Activated CD4-positive, CD25-positive, alpha-beta regulatory T cell (primary cell): ENCODE measurements at regions not wholly inside any gene's neighbourhood (a gene's known extent, or its start where the extent isn't known, plus 50 kb on each side); places are given as distances from the start of the nearest gene placed in this dataset.
"Not testable (repeated sequence)": the region's sequence is repeated elsewhere in the genome, so short reads cannot be mapped to it uniquely, and the experiment has no call there.

Experiments used
- DNase-seq, 4 experiments: peaks; one replicate each; lab custom pipeline; 2025; lab: John Stamatoyannopoulos, UW

DNA sequence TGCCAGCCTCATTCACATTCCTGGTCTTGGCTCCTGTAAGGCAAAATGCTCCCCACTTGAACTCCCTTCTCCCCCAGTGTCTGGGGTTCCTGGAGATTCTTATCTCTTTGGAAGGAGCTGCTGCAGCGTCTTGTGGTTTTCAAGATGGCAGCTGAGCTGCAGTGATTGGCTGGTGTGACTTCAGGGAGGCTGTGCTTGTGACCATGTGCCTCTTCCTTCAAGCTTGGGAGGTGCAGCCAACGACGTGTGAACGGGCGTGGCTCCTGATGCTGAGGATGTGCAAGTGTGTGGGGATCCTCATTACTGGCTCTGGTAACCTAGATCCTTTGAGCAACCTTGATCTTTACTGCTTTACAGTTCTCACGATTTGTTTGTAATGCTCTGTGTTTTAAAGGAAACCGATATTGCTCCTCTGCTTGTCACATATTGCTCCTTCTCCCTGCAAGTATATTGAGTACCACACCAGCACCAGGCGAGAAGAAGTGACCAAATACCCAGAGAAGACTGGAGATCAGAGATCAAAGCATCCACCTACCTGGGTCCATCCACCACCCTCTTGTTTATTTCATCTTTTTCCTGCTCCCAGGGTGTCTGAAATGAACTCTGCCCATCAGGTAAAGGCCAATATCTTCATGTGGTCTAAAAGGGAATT lies 208.5 kb downstream of the FGF9 start:
- DNase-seq: no peak

DNA sequence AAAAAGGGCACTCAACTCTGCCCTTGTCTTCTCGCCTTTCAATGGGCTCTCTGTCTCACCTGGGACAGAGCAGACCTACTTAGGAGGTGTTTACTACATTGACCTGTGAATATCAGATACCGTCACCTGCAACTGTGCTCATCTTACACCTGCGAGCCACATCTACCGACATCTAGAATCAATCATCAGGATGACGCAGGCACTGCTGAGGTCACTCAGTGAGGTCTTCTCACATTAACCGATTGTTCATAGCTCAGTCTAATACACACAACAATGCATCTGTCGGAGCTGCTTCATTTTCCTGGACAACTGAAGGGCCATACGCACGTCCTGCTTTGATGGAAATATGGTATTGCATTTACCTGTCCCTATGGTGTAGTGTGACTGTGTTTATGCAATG lies 211.9 kb downstream of the FGF9 start:
- no peak for DNase-seq

DNA sequence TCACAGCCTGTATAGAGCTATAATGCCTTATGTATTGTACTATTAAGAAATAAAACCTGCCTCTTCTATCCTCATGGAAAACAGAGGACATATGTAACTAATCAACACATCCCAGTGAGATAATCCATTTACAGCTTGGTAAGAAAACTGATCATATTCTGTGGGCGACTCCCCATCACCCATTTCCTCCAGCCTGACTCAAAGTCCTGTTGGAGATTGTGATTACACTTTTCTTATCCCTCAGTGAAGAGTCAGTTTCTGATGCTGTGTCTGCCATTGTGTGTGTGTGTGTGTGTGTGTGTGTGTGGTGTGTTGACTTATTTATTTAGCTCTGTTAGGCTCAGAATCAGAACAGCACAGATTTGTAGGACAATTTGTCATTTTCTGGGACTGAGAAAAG lies 212.8 kb downstream of the FGF9 start:
- no peak for DNase-seq

DNA sequence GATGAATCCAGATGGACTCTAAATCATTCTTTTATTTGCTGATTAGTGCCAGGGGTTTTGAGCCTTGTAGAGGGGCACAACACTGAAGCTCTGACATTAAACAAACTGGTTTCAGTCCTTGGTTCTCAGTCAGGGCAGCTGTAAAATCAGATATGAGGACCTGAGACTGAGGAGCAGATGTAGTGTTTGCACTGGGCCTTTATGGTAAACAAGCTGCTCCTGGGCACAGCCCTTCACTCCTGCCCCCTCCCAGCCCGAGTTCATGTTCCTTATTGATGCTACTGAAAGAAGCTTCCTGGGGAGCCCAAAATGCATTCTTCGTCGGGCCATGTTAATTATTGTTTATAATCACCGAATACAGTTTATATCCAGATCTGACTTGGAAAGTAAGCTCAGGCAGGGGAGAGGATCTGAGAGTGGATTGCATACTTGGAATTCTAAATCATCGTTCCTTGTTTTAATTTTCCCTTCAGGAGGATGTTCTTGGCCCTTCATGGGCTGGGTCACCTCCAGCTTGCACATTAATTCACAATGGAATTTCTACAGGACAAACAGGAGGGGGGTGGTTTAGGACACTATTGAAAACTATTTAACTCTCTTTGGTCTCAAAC lies 213.5 kb downstream of the FGF9 start:
- no peak for DNase-seq

DNA sequence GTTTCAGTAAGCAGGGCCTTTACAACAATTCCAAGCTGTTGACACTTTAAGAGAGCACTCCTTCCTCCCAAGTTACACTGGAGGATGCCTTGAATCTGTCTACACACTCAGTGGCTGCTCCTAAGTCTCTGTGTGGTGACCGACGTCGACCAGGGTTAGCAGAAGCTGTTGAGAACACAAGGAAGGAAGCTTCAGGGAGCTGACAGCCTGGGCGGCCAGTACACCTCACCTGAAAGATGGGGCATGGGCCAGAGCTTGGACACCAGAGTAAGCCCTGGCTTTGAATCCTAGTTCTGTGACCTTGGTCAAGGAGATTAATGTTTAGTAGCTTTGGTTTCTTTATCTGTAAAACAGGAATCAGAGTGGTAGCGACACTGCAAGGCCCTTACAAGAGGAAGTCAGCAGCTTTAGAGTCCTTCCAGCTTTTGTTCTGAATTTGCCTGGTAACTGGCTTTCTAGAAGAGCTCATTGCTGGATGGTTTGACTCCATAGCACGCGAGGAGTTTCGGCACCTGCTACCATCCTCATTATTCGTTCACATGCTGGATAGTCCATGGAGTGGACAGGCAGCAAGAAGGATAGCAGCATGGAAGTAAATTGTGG lies 214.2 kb downstream of the FGF9 start:
- DNase-seq: no peak

DNA sequence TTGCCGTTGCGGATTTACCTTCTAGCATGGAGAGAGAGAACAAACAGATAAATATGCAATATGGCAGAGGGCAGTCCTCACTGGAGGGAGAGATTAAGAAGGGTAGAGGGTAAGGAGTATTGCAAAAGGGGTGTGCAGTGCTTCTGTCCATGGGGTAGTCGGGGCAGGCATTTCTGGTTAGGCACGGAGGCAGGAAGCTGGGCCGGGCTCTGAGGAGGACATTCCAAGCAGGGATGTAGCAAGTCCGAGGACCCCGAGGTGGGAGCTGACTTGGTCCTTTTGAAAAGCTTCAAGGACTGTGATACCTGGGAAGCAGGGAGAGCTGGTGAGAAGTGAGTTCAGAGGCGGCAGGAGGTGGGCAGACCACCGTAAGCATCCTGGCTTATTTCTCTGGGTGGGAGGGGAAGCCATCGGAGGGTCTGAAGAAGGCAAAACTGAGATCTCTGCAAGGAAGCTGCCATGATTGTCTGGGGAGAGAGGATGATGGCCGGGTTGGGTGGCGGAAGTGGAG lies 214.9 kb downstream of the FGF9 start:
- no peak for DNase-seq

DNA sequence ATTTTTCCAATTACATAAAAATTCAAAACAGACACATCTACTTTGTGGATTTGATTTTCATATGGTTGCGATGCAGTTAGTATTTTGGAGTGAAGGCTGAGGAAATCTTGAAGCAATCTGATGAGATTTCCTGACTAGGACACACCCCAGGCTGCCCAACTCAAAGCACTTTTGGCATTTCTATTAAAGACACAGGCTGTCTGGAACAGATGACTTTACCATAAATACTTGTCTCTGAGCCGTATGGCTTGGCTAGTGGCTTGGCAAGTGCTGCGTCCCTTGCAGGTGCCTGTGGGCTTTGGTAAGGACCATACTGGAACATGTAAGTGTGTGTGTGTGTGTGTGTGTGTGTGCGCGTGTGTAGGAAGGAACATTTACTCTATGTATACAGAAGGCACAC lies 218.8 kb downstream of the FGF9 start:
- no peak for DNase-seq

DNA sequence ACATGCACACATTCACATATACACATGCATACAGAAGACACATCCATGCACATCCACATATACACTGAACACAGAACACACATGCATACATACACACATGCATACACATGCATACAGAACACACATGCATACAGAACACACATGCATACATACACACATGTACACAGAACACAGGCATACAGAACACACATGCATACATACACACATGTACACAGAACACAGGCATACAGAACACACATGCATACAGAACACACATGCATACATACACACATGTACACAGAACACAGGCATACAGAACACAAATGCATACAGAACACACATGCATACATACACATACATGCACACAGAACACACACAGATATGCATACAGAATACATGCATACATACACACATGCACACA lies 219.3 kb downstream of the FGF9 start:
- not testable (repeated sequence) for DNase-seq

DNA sequence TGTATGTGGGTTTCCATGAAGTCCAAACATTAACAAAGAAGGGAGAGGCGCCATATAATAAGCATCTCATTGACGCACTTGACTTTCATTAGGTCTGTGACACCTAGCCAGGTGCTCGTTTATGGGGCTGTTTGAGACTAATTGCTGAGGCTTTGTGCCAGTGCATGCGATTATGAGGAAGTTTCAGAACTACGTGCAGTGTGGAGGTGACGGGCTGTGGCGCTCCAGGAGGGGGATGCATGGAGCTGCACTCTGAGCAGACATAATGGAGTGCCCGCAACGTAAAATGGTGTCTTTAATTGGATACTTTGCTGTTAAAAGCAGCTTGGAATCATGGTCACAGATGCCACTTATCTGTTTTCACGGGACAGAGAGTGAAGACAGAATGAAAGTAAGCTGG lies 223.2 kb downstream of the FGF9 start:
- DNase-seq: no peak

DNA sequence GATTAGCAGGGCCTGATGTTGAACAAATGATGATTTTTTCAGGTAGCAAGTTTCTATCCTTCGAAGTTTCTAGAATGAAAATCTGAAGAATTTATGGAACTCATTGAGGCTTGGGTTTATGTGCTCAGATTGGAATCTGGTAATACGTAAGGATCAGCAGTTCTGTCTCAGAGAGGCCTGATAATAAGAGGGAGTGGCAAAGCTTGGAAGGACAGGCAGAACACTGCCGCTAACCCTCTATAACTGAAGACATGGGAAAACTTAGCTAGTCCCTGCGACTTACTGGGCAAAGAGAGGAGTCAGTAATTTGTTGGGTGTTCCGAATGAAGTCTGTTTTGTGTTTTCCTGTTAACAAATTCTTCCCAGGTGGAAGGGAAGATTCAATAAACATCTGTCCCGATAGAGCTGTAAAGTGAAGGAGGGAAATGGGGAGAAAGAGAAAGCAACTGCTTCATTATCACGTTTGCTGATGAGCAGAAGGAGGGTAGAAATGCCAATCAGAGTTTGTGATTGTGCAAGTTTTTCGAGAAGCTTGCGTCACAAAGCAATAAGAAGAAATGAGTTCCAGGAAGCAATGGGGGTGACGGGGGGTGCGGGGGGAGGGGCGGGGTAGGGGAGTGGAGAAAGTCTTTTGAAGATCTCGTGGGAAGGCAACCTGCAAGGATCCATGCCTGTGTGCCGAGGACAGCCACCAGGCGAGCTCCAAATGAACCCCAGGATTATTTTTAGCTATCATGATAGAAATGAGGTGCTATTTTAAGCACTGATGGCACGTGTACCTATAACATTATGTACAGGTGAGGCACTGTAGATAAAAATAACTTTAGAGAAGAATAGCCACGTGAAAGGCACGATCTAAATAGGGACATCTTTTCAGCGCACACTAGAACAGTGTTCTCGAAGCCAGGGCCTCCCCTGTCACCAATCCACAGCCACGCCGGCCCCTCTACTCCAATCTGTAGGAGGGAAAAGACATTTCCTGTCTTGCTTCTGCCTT lies 224.1 kb downstream of the FGF9 start:
- DNase-seq: no peak

DNA sequence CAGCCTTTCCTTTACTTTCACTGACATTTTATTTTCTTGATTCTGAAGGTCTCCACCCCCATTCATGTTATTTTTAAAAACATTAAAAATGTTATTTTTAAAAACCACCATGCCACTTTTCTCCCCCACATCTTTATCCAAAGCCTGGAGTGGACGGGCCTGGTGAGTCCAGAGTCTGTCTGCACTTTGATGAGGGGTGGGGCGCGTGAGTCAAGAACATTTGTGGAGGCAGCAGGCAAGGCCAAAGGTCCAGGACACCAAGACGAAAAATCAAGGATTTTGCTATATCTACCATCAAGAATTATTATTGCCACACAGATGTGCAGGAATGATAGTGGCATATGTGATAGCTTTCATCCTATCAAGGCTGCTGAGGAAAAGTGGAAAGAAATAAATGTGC lies 224.9 kb downstream of the FGF9 start:
- no peak for DNase-seq

DNA sequence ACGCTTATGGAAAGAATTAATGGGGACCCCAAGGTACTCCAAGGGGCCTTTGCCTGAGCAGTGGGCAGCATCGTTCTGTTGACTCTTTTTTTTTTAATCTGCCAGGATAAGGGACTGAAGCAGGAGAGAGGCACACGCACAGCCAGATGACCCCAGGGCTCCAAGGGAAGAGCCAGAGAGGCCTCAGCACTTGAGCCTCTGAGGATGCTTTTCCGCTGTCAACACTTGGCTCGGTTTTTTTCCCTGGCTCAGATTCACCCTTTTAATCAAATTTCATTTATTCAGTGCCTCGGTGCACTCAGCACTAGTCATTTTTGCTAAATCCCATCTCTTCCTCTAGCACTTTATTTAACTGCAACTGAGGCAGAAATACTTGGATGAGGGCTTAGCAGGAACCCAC lies 226.3 kb downstream of the FGF9 start:
- no peak for DNase-seq

DNA sequence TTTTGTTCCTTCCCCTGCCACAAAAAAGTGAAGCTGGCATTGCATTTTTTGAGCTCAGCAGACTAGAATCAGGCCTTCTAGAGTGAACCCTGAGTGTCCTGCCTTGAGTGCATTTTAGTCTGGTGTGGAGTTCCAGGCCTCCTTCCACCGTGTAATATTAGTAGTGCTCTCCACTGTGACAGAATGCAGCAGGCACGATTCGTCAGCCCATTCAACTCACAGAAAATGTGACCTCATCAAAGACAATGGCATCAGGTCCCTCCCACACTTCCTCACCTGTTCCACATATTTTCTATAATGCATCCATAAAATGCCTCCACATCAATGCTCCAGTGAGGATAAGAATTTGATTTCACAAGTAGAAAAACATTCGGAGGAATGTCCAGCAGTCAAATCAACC lies 227.6 kb downstream of the FGF9 start:
- DNase-seq: no peak

DNA sequence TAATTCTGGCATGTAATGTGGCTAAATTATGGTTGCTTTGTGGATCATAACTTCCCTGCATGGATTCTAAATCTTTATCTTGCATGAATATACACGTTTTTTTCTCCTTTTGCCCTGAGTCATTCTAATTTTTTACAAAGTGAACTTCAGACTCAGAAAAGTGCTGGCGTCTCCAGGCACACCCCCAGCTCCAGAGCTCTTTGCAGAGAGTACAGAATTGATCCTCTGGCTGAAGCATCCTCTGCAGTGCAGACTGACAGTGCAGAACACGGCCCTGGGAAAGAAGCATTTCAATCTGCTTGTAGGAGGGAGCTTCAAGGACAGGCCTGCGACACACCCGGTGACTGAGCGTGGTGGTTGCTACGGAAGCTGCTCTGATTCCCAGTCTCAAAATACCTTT lies 228.1 kb downstream of the FGF9 start:
- DNase-seq: no peak

DNA sequence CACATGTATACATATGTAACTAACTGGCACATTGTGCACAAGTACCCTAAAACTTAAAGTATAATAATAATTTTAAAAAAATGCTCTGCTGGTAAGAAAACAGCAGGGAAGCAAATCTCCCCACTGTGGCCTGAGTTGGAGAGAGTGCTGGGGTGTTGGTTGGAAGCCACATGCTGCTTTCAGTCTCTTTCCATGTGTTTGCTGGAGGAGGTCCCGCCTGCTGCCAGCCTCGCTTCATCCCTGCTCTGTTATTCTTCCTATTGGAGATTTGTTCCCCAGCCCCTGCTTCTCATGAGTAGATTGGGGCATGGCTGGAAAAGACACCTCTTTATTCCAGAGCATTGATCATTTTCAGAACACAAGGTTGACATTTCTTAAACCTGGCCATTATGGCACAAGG lies 230.5 kb downstream of the FGF9 start:
- DNase-seq: no peak

DNA sequence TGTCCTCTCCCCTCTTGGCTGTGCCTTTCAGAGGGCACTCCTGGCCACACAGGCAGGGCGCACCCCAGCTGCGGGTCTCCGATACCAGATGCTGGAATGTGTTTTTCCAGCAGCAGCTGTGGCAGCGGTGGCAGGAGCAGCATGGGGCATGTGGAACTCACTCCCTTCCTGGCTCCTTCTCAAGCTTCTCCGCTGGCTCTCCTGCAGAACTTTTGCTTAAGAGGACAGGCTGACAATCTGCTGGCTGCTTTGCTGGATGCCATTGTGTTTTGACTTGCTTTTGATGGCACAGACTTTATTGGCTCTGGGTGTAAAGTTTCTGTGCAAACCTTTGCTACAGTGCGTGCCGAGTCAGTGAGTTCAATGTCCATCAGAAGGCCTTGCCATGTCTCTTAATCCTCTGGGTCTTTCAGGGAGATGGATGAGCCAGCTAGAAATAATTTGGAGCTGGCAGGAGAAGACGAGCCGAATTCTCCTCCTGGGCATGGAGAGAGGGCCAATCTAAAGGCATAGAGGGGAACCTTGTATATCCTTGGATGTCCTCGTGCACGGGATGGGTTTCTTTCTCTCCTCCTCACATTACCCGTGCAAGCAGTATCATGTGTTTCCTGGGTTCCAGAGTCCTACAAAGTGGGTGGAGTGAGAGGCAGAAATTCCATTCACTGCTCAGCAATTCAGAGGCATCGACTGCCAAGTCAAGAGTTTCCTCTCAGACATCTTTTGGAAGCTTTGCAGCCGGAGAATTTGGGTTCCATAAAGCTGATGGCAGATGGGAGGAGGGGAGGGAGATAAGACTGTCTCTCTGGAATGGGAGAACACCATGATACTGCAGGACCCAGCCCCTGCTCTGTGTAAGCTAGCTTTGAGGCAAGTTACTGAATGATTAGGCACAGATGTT lies 231.2 kb downstream of the FGF9 start:
- DNase-seq: no peak

DNA sequence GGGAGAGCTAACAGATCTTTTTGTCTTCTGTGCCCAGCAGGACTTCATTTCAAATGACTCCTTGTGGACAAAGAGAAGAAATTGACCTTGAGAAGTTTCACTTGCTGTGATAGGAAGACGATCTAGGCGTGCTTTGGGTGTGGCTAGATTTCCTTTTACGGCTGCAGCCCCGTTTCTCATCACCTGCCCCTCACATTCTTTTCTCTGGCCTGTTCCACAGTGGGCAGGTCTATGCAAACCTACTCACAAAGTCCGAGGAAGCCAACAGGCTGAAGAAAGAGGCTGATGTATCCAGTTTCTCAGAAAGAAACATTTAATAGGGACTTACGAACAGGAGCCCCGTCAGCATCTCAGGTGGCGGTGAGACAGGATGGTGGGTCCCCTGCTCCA lies 231.8 kb downstream of the FGF9 start:
- no peak for DNase-seq

DNA sequence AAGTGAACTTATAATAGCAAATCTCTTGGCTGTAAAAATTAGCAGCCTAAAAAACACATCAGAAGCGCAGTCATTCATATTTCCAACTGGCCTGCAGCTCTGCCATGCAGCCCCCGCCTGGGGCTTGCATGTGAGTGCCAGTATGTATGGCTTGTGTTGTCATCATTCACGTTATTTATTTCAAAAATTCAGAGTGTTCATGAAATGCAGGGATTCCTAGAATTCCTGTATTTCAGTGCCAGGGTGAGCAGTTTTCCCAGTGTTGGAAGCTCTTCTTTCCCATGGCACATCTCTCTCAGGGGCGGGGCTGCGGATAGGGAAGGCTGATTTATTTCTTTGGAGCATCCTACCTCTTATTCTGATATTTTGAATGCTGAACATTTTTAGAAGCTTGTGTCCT lies 234.6 kb downstream of the FGF9 start:
- DNase-seq: no peak

DNA sequence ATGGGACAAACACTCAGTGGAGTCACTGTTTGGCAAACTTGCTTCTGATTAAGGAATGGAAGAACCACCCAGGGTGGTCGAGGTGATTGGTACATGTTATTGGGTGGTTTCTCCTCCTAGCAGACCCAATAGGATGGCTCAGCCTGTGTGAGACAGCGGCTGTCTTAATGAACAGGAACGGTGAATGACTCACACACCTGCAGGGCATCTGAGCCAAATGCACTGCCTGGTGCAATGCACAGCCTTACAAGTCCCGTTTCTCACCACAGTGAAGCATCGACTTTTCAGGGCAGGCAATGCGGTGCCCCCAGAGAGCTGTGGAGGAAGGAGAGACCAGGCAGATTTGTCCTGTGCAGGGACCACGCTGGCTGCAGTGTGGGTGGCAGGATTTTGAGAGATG lies 238.5 kb downstream of the FGF9 start:
- DNase-seq: no peak

DNA sequence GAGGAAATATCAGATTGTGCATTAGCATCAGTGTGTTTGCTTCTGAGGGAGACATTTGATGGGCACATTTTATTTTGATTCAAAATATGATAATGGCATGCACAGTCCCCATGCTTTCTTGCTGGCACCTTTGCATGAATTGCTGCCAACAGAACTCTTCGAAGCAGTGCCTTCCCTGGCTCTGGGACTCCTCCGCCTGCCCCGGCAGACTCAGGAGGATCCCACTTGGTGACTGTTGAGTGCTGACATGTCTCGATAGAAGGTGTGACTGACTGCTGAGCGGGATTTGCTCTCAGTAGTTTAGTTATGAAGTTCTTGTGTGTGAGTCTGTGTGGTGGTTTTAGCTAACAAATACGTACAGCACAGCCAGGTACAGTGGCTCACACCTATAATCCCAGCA lies 239.7 kb downstream of the FGF9 start:
- no peak for DNase-seq

DNA sequence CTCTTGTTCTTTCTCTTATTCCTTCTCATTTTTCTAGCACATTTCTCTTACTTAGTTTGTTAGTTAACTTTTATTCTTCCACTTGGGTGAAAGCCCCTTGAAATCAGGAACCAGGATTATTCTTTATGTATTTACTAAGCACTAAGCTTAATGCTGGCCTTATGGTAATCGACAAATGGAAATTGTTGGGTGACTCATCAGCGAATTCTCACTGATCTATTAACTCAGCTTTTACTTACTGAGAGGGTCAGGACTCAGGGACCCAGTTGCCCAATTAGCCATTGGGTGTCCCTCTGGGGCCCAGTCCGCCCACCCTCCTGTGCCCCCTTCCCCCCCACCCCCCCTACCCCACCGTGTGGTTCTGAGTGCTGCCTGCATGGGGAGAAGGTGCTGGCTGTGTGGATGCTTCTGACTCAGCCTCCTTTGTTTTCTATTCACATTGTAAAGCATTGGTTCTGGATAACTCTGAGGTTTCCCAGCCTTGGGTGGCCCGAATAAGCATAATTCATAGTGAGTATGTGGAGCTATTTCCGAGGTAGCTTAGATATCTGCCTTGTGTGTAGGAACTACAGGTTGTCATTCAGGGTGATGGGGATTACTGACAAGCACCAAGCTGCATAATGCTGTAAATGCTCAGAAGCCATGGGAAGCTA lies 240.9 kb downstream of the FGF9 start:
- DNase-seq: no peak
